Loucy (cell line): ENCODE measurements at regions not wholly inside any gene's neighbourhood (a gene's known extent, or its start where the extent isn't known, plus 50 kb on each side); places are given as distances from the start of the nearest gene placed in this dataset.

Experiments used
- EZH2phosphoT487 ChIP-seq: fragments of 200-600 bp; IDR thresholded peaks from 2 replicates; pipeline ENCODE4 v1.6.1; 2018; ENCODE audit warnings: antibody characterized with exemption, mild to moderate bottlenecking, moderate library complexity, borderline replicate concordance
- TF ChIP-seq, protein P1 (sequence below): fragments of 200-600 bp; sonication (generic); conservative IDR thresholded peaks from 2 replicates; pipeline ENCODE4 v1.5.1; 2014; ENCODE audit warnings: mild to moderate bottlenecking, antibody characterized with exemption, low read length

DNA sequence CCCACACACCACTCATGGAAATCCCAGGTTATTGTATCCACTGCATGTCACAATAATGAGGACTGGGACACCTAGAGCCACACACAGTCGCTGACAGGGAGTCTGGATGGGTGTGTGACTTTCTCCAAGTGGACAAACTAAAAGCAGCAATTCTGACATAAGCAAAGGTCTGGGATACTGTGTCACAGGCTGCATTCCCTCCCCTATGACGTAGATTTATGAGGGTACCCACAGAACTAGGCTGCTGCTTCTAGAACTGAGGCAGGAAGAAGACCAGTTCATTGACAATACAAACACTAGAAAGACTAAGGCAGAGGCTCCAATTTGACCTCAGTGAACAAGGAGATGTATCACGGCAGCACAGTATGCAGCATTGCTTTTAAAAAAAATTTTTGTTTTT, 63.6 kb upstream of the TBCA start:
- TF ChIP-seq, protein P1, sequence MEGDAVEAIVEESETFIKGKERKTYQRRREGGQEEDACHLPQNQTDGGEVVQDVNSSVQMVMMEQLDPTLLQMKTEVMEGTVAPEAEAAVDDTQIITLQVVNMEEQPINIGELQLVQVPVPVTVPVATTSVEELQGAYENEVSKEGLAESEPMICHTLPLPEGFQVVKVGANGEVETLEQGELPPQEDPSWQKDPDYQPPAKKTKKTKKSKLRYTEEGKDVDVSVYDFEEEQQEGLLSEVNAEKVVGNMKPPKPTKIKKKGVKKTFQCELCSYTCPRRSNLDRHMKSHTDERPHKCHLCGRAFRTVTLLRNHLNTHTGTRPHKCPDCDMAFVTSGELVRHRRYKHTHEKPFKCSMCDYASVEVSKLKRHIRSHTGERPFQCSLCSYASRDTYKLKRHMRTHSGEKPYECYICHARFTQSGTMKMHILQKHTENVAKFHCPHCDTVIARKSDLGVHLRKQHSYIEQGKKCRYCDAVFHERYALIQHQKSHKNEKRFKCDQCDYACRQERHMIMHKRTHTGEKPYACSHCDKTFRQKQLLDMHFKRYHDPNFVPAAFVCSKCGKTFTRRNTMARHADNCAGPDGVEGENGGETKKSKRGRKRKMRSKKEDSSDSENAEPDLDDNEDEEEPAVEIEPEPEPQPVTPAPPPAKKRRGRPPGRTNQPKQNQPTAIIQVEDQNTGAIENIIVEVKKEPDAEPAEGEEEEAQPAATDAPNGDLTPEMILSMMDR = no peak
- TF ChIP-seq EZH2phosphoT487 = no peak
